Upper lobe of left lung (tissue), 4 donors: ENCODE measurements at regions not wholly inside any gene's neighbourhood (a gene's known extent, or its start where the extent isn't known, plus 50 kb on each side); places are given as distances from the start of the nearest gene placed in this dataset.

ENCODE experiments used
- EP300 ChIP-seq, 4 donors: sonication (generic); formaldehyde crosslinking; IDR thresholded peaks; one replicate each; pipeline ENCODE4 v1.5.1; 2017; ENCODE audit warnings: antibody characterized with exemption in 4 of 4, control low read depth in 2 of 4
- POLR2A ChIP-seq, 4 donors: fragments of 450-650 bp; IDR thresholded peaks; one replicate each; pipeline ENCODE4 v1.5.1; 2016 to 2017; ENCODE audit warnings: antibody characterized with exemption in 4 of 4, mild to moderate bottlenecking in 2 of 4
- POLR2AphosphoS5 ChIP-seq, 2 donors: sonication (generic); formaldehyde crosslinking; IDR thresholded peaks; one replicate each; pipeline ENCODE4 v1.5.1; 2017; ENCODE audit warnings: antibody characterized with exemption in 2 of 2
- TF ChIP-seq, protein P1 (sequence below), 6 experiments: fragments of 450-650 bp in 4 of 6; fragments of 200-600 bp in 2 of 6; sonication (generic) in 2 of 6; IDR thresholded peaks; one replicate each; pipeline ENCODE4 v1.5.1; 2016 to 2019; ENCODE audit warnings: antibody characterized with exemption in 6 of 6

DNA sequence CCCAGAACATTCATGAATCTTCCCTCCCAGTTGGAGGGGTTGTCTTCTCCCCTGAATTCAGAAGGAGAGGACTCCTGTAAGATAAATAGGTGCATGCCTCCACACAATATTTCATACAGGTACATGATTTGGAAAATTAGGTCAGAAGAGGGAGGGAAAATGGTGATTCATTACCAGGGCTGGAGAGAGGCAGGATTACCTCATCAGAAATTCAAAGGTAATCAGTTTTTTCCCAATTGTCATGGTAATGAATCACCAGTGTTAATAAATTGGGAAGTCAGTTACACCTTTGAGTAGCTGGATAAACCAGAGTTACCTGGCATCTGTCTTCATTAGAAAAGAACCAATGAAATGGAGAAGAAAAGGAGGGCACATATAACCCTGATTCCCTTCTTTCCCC lies 128.5 kb downstream of the EN1 start:
- TF ChIP-seq, protein P1, sequence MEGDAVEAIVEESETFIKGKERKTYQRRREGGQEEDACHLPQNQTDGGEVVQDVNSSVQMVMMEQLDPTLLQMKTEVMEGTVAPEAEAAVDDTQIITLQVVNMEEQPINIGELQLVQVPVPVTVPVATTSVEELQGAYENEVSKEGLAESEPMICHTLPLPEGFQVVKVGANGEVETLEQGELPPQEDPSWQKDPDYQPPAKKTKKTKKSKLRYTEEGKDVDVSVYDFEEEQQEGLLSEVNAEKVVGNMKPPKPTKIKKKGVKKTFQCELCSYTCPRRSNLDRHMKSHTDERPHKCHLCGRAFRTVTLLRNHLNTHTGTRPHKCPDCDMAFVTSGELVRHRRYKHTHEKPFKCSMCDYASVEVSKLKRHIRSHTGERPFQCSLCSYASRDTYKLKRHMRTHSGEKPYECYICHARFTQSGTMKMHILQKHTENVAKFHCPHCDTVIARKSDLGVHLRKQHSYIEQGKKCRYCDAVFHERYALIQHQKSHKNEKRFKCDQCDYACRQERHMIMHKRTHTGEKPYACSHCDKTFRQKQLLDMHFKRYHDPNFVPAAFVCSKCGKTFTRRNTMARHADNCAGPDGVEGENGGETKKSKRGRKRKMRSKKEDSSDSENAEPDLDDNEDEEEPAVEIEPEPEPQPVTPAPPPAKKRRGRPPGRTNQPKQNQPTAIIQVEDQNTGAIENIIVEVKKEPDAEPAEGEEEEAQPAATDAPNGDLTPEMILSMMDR (IDR thresholded peaks at IDR 0.05), result no peak
- no peak for TF ChIP-seq POLR2AphosphoS5 (IDR thresholded peaks at IDR 0.05)
- TF ChIP-seq POLR2A (IDR thresholded peaks at IDR 0.05), result no peak
- no peak for TF ChIP-seq EP300 (IDR thresholded peaks at IDR 0.05)
